H1 (cell line): ENCODE measurements at regions not wholly inside any gene's neighbourhood (a gene's known extent, or its start where the extent isn't known, plus 50 kb on each side); places are given as distances from the start of the nearest gene placed in this dataset.
A peak's percentile ranks its signal among the peaks of the same experiment; 100 is the strongest.

Experiments
- CTCF ChIA-PET: fragments of 300-600 bp; sonication (Branson Sonifier 250); formaldehyde crosslinking; loops from one replicate; lab custom pipeline; 2021; ENCODE audit not compliant: partially characterized antibody; lab: Charles Lee
- POLR2A ChIA-PET: fragments of 300-600 bp; sonication (Branson Sonifier 250); formaldehyde crosslinking; loops from one replicate; lab custom pipeline; 2021; ENCODE audit warnings: inconsistent platforms; ENCODE audit not compliant: partially characterized antibody; lab: Charles Lee
- DNase-seq, 2 experiments: peaks; one replicate each; pipeline versions ENCODE4 v3.0.0 to v3.0.0-alpha.2; 2010 to 2022; ENCODE audit warnings: low spot score in 2 of 2, low read depth in 1 of 2, mixed read lengths in 1 of 2
- FAIRE-seq: peaks from 2 replicates; lab custom pipeline; 2011; peaks lifted over from hg19 to GRCh38; lab: Jason Lieb, UNC
- H2AFZ ChIP-seq: 2 replicates; pipeline ENCODE4 v1.8.1; 2012; ENCODE audit warnings: low read length, inconsistent platforms
- H2AK5ac ChIP-seq: 2 replicates; pipeline ENCODE4 v1.6.1; 2013; ENCODE audit warnings: low read depth, low read length
- H2BK120ac ChIP-seq: replicated peaks from 2 replicates; pipeline ENCODE3; 2013; ENCODE audit warnings: low read depth, low read length, inconsistent platforms
- H2BK12ac ChIP-seq: 2 replicates; pipeline ENCODE4 v1.6.1; 2013; ENCODE audit warnings: low read depth, low read length
- H2BK15ac ChIP-seq: 2 replicates; pipeline ENCODE4 v1.6.1; 2013; ENCODE audit warnings: low read length
- H2BK20ac ChIP-seq: 2 replicates; pipeline ENCODE4 v1.6.1; 2013; ENCODE audit warnings: low read length
- H2BK5ac ChIP-seq: 2 replicates; pipeline ENCODE4 v1.6.1; 2013; ENCODE audit warnings: low read depth, low read length
- H3K14ac ChIP-seq: 2 replicates; pipeline ENCODE4 v1.6.1; 2013; ENCODE audit warnings: inconsistent platforms; ENCODE audit not compliant: insufficient read length
- H3K18ac ChIP-seq: 2 replicates; pipeline ENCODE4 v1.6.1; 2013; ENCODE audit warnings: low read length; ENCODE audit errors: extremely low read depth
- H3K23ac ChIP-seq: 2 replicates; pipeline ENCODE4 v1.6.1; 2013; ENCODE audit warnings: inconsistent platforms; ENCODE audit not compliant: insufficient read length
- H3K23me2 ChIP-seq: 2 replicates; pipeline ENCODE4 v1.6.1; 2013; ENCODE audit warnings: low read depth, low read length
- H3K27ac ChIP-seq: 2 replicates; pipeline ENCODE4 v1.6.1; 2011; ENCODE audit warnings: low read depth, low read length, inconsistent platforms
- H3K27me3 ChIP-seq, 4 experiments: replicated peaks in 1 of 4; 1 replicate in 1 of 4; 2 replicates in 3 of 4; pipeline versions ENCODE4 v1.6.1 to v1.8.1; 2011 to 2013; ENCODE audit warnings: low read length in 3 of 4, mild to moderate bottlenecking in 3 of 4, inconsistent platforms in 2 of 4, mixed read lengths in 2 of 4, moderate library complexity in 1 of 4; ENCODE audit not compliant: control insufficient read depth in 3 of 4, insufficient read depth in 3 of 4; ENCODE audit errors: extremely low read depth in 1 of 4
- H3K36me3 ChIP-seq, 4 experiments: 2 replicates each; pipeline versions ENCODE4 v1.6.1 to v1.8.1; 2011 to 2013; ENCODE audit warnings: mild to moderate bottlenecking in 4 of 4, low read length in 3 of 4, moderate library complexity in 2 of 4, control low read depth in 1 of 4, inconsistent platforms in 1 of 4; ENCODE audit not compliant: insufficient read depth in 4 of 4, control insufficient read depth in 2 of 4
- H3K4ac ChIP-seq: replicated peaks from 2 replicates; pipeline ENCODE3; 2013; ENCODE audit warnings: low read length, low read depth, mixed read lengths, inconsistent platforms; ENCODE audit not compliant: insufficient read length
- H3K4me1 ChIP-seq, 4 experiments: replicated peaks in 1 of 4; 1 replicate in 1 of 4; 2 replicates in 3 of 4; pipeline versions ENCODE4 v1.6.1 to v1.8.1; 2011 to 2013; ENCODE audit warnings: low read length in 3 of 4, inconsistent platforms in 2 of 4, mixed read lengths in 1 of 4; ENCODE audit not compliant: insufficient read depth in 4 of 4, control insufficient read depth in 3 of 4
- H3K4me2 ChIP-seq, 2 experiments: 2 replicates each; pipeline versions ENCODE4 v1.6.1 to v1.8.1; 2011 to 2013; ENCODE audit warnings: low read depth in 2 of 2, low read length in 2 of 2, control low read depth in 1 of 2, inconsistent platforms in 1 of 2, mild to moderate bottlenecking in 1 of 2; ENCODE audit not compliant: insufficient read depth in 1 of 2
- H3K4me3 ChIP-seq, 4 experiments: fragments of 200-600, 300-600 bp in 1 of 4; sonication (generic), shearing (Covaris generic), sonication (Bioruptor Twin) in 1 of 4; 2 replicates each; pipeline versions ENCODE4 v1.5.1 to v1.8.1; 2011 to 2016; ENCODE audit warnings: low read length in 4 of 4, low read depth in 3 of 4, control low read depth in 2 of 4, inconsistent platforms in 2 of 4, mild to moderate bottlenecking in 2 of 4, mixed read lengths in 1 of 4, moderate library complexity in 1 of 4; ENCODE audit not compliant: insufficient read depth in 2 of 4; ENCODE audit errors: extremely low read depth in 1 of 4
- H3K56ac ChIP-seq: replicated peaks from 2 replicates; pipeline ENCODE3; 2013; ENCODE audit warnings: low read depth, mild to moderate bottlenecking, mixed read lengths, low read length, inconsistent platforms; ENCODE audit not compliant: insufficient read length
- H3K79me1 ChIP-seq: 2 replicates; pipeline ENCODE4 v1.6.1; 2013; ENCODE audit warnings: low read depth, low read length, control low read depth
- H3K79me2 ChIP-seq, 2 experiments: 2 replicates each; pipeline versions ENCODE4 v1.6.1 to v1.8.1; 2012 to 2013; ENCODE audit warnings: low read length in 2 of 2, mild to moderate bottlenecking in 2 of 2, inconsistent platforms in 1 of 2; ENCODE audit not compliant: insufficient read depth in 2 of 2, control insufficient read depth in 1 of 2
- H3K9ac ChIP-seq, 4 experiments: replicated peaks in 1 of 4; 1 replicate in 1 of 4; 2 replicates in 3 of 4; pipeline versions ENCODE4 v1.6.1 to v1.8.1; 2011 to 2013; ENCODE audit warnings: low read depth in 3 of 4, low read length in 3 of 4, control low read depth in 2 of 4, mild to moderate bottlenecking in 2 of 4, moderate library complexity in 2 of 4, inconsistent platforms in 1 of 4; ENCODE audit errors: extremely low read depth in 1 of 4
- H3K9me3 ChIP-seq, 2 experiments: 2 replicates each; pipeline versions ENCODE4 v1.6.1 to v1.8.1; 2012 to 2013; ENCODE audit warnings: mild to moderate bottlenecking in 2 of 2, moderate library complexity in 2 of 2, control low read depth in 1 of 2, inconsistent platforms in 1 of 2, low read depth in 1 of 2, low read length in 1 of 2, mixed read lengths in 1 of 2; ENCODE audit not compliant: insufficient read depth in 2 of 2
- H4K20me1 ChIP-seq, 2 experiments: replicated peaks in 1 of 2; 2 replicates each; pipeline versions ENCODE3 to v1.8.1; 2011 to 2013; ENCODE audit warnings: inconsistent platforms in 2 of 2, low read length in 2 of 2, mild to moderate bottlenecking in 1 of 2; ENCODE audit not compliant: insufficient read depth in 2 of 2, control insufficient read depth in 1 of 2
- H4K5ac ChIP-seq: 2 replicates; pipeline ENCODE4 v1.6.1; 2013; ENCODE audit warnings: low read length, low read depth, mixed read lengths, inconsistent platforms; ENCODE audit not compliant: insufficient read length
- H4K8ac ChIP-seq: 2 replicates; pipeline ENCODE4 v1.8.0; 2013; ENCODE audit warnings: mild to moderate bottlenecking, moderate library complexity, low read length, inconsistent platforms; ENCODE audit not compliant: insufficient read depth; ENCODE audit errors: extremely low read depth
- H4K91ac ChIP-seq: replicated peaks from 2 replicates; pipeline ENCODE3; 2013; ENCODE audit warnings: low read length, mixed read lengths, inconsistent platforms; ENCODE audit not compliant: insufficient read length
- CBX8 ChIP-seq: fragments of 300-800, 300-1000 bp; sonication (generic); IDR thresholded peaks from 2 replicates; pipeline ENCODE4 v1.7.1; 2016; ENCODE audit warnings: low read depth, low read length, borderline replicate concordance
- MAFK ChIP-seq: IDR thresholded peaks from 2 replicates; pipeline ENCODE4 v1.6.1; 2012; ENCODE audit warnings: low read depth, mild to moderate bottlenecking, improper control_type of control experiment, low read length
- TBP ChIP-seq: IDR thresholded peaks from 2 replicates; pipeline ENCODE4 v1.6.1; 2011; ENCODE audit warnings: low read depth, low read length, improper control_type of control experiment
- WGBS, 2 experiments: shearing (Covaris generic) in 1 of 2; methylation state at CpG; one replicate each; pipeline versions ENCODE4 v1.1.6 to v1.1.7; 2013 to 2015; ENCODE audit warnings: low lambda C conversion rate in 2 of 2, mixed read lengths in 2 of 2, inconsistent platforms in 1 of 2, low coverage in 1 of 2, missing lambda C conversion rate in 1 of 2; ENCODE audit not compliant: insufficient replicate concordance in 2 of 2, insufficient coverage in 1 of 2, insufficient read length in 1 of 2; ENCODE audit errors: extremely low coverage in 1 of 2, missing lambda C conversion rate in 1 of 2; 5-methylcytosine and 5-hydroxymethylcytosine counted together

DNA sequence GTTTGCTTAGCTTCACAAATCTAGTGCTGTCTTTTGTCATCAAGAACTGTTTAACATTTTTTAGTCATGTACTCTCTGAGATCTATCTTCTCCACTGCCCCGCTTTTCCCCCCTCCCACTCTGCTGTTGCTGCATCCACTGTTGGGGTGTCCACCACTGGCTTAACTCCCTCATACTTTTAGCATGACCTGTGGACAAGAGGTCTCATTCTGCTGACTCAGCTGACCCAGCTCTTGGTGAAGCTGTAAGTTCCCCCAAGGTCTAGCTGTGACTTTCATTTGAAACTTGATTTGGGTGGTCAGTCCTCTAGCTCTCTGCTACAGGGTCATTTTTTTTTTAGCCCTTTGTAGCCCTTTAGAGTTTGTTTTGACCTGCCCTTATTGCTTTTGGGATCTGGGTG lies 427.2 kb downstream of the PLCL1 start:
- Histone ChIP-seq H2BK120ac (no peak overlapping the region), H2BK15ac (no peak overlapping the region), H3K23ac (no peak overlapping the region), H3K79me2 (no peaks in the 10 kb centered on the region), H3K56ac (no peak overlapping the region), H3K9me3 (no peaks in the 10 kb centered on the region), H3K27ac (no peak overlapping the region), H3K4me2 (no peak overlapping the region), H2AK5ac (no peak overlapping the region), H3K79me1 (no peaks in the 10 kb centered on the region), H4K91ac (no peak overlapping the region), H2BK5ac (no peak overlapping the region), H4K20me1 (no peaks in the 10 kb centered on the region), H3K18ac (no peak overlapping the region), H2BK20ac (no peak overlapping the region), H3K4me1 (no peaks in the 10 kb centered on the region), H3K27me3 (no peaks in the 10 kb centered on the region), H2BK12ac (no peak overlapping the region), H4K5ac (no peak overlapping the region), H3K9ac (no peak overlapping the region), H3K4ac (no peak overlapping the region), H3K4me3 (no peak overlapping the region), H3K36me3 (no peaks in the 10 kb centered on the region), H2AFZ (no peak overlapping the region), H3K23me2 (no peaks in the 10 kb centered on the region), H4K8ac (no peak overlapping the region), H3K14ac (no peak overlapping the region)
- 87% methylated on average over 1 of the region's 1 CpG; no CpG with 5 or more reads in 1 of the 2 experiments for WGBS, 2 experiments
- FAIRE-seq (no peak), DNase-seq (no peak)
- CTCF ChIA-PET = interaction anchor here (0.9 to 1.2 kb wide), 4 partner anchors 9 to 407 kb away, joined by 3 to 4 read pairs (median 4); no protein-coding TSS in a partner anchor
- POLR2A ChIA-PET = no interaction called here
- peak; percentile 78 for TF ChIP-seq MAFK
- no peak for TF ChIP-seq CBX8
- no peak for TF ChIP-seq TBP
